ENCODE measurements at regions not wholly inside any gene's neighbourhood (a gene's known extent, or its start where the extent isn't known, plus 50 kb on each side); places are given as distances from the start of the nearest gene placed in this dataset.

- no peak overlapping the region for H3K27ac ChIP-seq (ENCODE audit: insufficient read depth, low read length)
- ATAC-seq (ENCODE audit: low read depth) (0 out of 2 replicates have a peak, but pooled peaks have one; percentile 24), DNase-seq (peak; percentile 10)
- no peak overlapping the region for H3K23ac ChIP-seq (ENCODE audit: low read depth, low read length)
- CTCF ChIA-PET: interaction anchor here (0.7 kb wide), 1 partner anchor 392 kb away, joined by 9 read pairs; no protein-coding TSS in a partner anchor
- no peak overlapping the region for H2BK15ac ChIP-seq (ENCODE audit: low read depth, low read length)
- BruUV-seq (replicated peaks): no TSS peak
- H3K9me1 ChIP-seq (ENCODE audit: insufficient read depth, low read length): no peaks in the 10 kb centered on the region; the same call in 1 of the 2 replicates
- in situ Hi-C loops (cut with MboI; ENCODE audit: low sequenced_read_pairs) (no loop called here), intact Hi-C loops (cut with micrococcal nuclease) (no loop called here), dilution Hi-C loops (cut with HindIII; ENCODE audit: low sequenced_read_pairs, unreplicated experiment) (no loop called here)
- H3K4me3 ChIP-seq (ENCODE audit: insufficient read depth, low read depth, low read length): no peak overlapping the region
- no CpG with 5 or more reads among the region's 2 CpGs for WGBS, 2 experiments (ENCODE audit: extremely low coverage in 2 of 2, insufficient read length in 1 of 2)
- no peak overlapping the region for H3K4ac ChIP-seq (ENCODE audit: low read depth, low read length)
- no peak overlapping the region for H4K5ac ChIP-seq (ENCODE audit: low read depth, low read length)
- H3K14ac ChIP-seq (replicated peaks; ENCODE audit: low read depth, low read length): no peak overlapping the region
- no peak for TF ChIP-seq SMC3 (IDR thresholded peaks at IDR 0.05; ENCODE audit: low read depth, low read length)
- TF ChIP-seq CEBPB (IDR thresholded peaks at IDR 0.05; ENCODE audit: low read depth, low read length): 0 out of 2 replicates have a peak, but pooled peaks have one; percentile 11
- no peak overlapping the region for H3K9ac ChIP-seq (ENCODE audit: low read depth, low read length)
- H3K56ac ChIP-seq (ENCODE audit: extremely low read depth, insufficient read depth, low read length): no peak overlapping the region
- no peak overlapping the region for H2AK5ac ChIP-seq (ENCODE audit: low read depth, low read length)
- H4K91ac ChIP-seq (ENCODE audit: insufficient read depth, low read depth, low read length): no peak overlapping the region
- no peaks in the 10 kb centered on the region for H3K27me3 ChIP-seq (ENCODE audit: control insufficient read depth, insufficient read depth, low read length)
- POLR2A ChIA-PET (ENCODE audit: unreplicated experiment): interaction anchor here (0.6 kb wide), 1 partner anchor 121 kb away, joined by 3 read pairs; no protein-coding TSS in a partner anchor
- H2BK5ac ChIP-seq (ENCODE audit: low read depth, low read length, poor library complexity, severe bottlenecking): no peak overlapping the region
- H2AK9ac ChIP-seq (replicated peaks; ENCODE audit: low read depth, low read length, poor library complexity): no peak overlapping the region
- no peak overlapping the region for H3K18ac ChIP-seq (ENCODE audit: low read depth, low read length)
- H3K9me3 ChIP-seq (ENCODE audit: control insufficient read depth, insufficient read depth, low read length): no peaks in the 10 kb centered on the region
- H3K4me1 ChIP-seq (ENCODE audit: control insufficient read depth, insufficient read depth, low read length): no peaks in the 10 kb centered on the region
- no peak overlapping the region for H4K8ac ChIP-seq (ENCODE audit: low read depth in 2 of 2, low read length in 2 of 2)
- no peaks in the 10 kb centered on the region for H3K36me3 ChIP-seq (ENCODE audit: control insufficient read depth, insufficient read depth, low read length)
- H3K79me1 ChIP-seq (ENCODE audit: low read depth in 1 of 2, low read length in 2 of 2): no peaks in the 10 kb centered on the region
- peak overlapping the region; percentile 32; the same call in 1 of the 2 replicates for H2BK20ac ChIP-seq (ENCODE audit: low read depth, low read length)
- H3K4me2 ChIP-seq (ENCODE audit: low read depth, low read length): no peak overlapping the region
- H2BK120ac ChIP-seq (ENCODE audit: low read depth, low read length): no peak overlapping the region; the same call in 1 of the 2 replicates
- no peaks in the 10 kb centered on the region for H4K20me1 ChIP-seq (ENCODE audit: insufficient read depth, low read length)
- H2AFZ ChIP-seq (replicated peaks; ENCODE audit: low read length, poor library complexity): no peak overlapping the region
These were observed 93.8 kb upstream of the MEOX2 start for GRCh38 chr7:15780271-15780670.
